ENCODE measurements at regions not wholly inside any gene's neighbourhood (a gene's known extent, or its start where the extent isn't known, plus 50 kb on each side); places are given as distances from the start of the nearest gene placed in this dataset.

DNA sequence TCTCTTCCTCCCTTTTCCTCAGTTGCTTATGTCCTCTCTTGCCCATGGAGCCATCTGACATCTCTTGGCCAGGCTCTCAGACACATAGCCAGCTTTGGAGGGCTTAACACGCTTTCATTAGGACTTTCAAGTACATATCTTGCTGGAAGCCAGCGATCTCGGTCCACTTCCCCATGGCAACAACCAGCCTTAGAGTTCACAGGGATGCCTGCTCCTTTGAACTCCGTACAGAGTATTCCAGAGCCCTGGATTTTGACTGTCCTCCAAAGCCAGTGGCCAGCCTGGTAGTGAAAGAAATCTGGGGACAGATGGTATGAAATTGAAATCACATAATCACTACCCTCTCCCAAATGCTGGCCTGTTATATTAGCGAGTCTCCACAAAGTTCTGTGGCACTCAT is 370.5 kb upstream of the NPVF start:
- no peak for TF ChIP-seq POLR2AphosphoS5 (IDR thresholded peaks at IDR 0.05; ENCODE audit: low read depth, low read length)
- TF ChIP-seq POLR2A (IDR thresholded peaks at IDR 0.05; ENCODE audit: low read depth, low read length) = no peak
- TF ChIP-seq SPI1 (IDR thresholded peaks at IDR 0.05; ENCODE audit: low read depth, low read length) = no peak
- TF ChIP-seq TAF1 (IDR thresholded peaks at IDR 0.05; ENCODE audit: low read depth, low read length) = no peak
- no peak for TF ChIP-seq POU2F2 (IDR thresholded peaks at IDR 0.05; ENCODE audit: low read depth, low read length)
- TF ChIP-seq PAX5 (IDR thresholded peaks at IDR 0.05; ENCODE audit: insufficient read depth, low read length, severe bottlenecking) = no peak
